A549 (cell line): ENCODE measurements at regions not wholly inside any gene's neighbourhood (a gene's known extent, or its start where the extent isn't known, plus 50 kb on each side); places are given as distances from the start of the nearest gene placed in this dataset.

ENCODE experiments used
- CEBPB ChIP-seq, 2 experiments: fragments of >200 bp in 1 of 2; sonication (Bioruptor Twin) in 1 of 2; formaldehyde crosslinking in 1 of 2; IDR thresholded peaks; 2 replicates each; pipeline ENCODE4 v1.6.1; 2012 to 2016
- POLR2AphosphoS2 ChIP-seq: conservative IDR thresholded peaks from 2 replicates; pipeline ENCODE4 v1.6.1; 2012; ENCODE audit warnings: low read length, improper control_type of control experiment, inconsistent platforms
- RAD21 ChIP-seq, 2 experiments: fragments of >200 bp in 1 of 2; sonication (Bioruptor Twin) in 1 of 2; formaldehyde crosslinking in 1 of 2; IDR thresholded peaks in 1 of 2; conservative IDR thresholded peaks in 1 of 2; 2 replicates in 1 of 2; 3 replicates in 1 of 2; pipeline ENCODE4 v1.6.1; 2012 to 2018; ENCODE audit warnings: inconsistent platforms in 1 of 2
- TF ChIP-seq, protein P1 (sequence below): fragments of >200 bp; sonication (Bioruptor Twin); formaldehyde crosslinking; IDR thresholded peaks from 3 replicates; pipeline ENCODE4 v1.5.1; 2016
- TF ChIP-seq, protein P2 (sequence below): fragments of 450-650 bp; IDR thresholded peaks from 2 replicates; pipeline ENCODE4 v1.6.1; 2014; ENCODE audit warnings: antibody characterized with exemption

DNA sequence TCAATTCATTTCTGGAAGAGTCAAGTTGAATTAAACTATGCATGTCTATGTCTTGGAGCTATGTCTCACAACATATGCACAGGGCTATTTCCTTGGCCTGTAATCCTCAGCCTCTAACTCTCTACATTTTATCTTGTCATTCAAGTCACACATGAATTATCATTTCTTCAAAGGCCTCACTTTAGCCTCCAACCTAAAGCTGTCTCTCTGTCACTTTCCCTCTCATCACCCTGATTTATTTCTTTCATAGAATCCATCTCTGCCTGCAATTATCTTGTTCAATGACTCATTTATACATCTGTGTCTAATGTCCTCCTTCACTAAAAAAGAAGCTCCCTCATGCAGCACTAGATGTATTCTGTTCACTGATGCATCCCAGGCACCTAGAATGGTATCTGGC is 614.2 kb upstream of the REG3G start:
- TF ChIP-seq, protein P1, sequence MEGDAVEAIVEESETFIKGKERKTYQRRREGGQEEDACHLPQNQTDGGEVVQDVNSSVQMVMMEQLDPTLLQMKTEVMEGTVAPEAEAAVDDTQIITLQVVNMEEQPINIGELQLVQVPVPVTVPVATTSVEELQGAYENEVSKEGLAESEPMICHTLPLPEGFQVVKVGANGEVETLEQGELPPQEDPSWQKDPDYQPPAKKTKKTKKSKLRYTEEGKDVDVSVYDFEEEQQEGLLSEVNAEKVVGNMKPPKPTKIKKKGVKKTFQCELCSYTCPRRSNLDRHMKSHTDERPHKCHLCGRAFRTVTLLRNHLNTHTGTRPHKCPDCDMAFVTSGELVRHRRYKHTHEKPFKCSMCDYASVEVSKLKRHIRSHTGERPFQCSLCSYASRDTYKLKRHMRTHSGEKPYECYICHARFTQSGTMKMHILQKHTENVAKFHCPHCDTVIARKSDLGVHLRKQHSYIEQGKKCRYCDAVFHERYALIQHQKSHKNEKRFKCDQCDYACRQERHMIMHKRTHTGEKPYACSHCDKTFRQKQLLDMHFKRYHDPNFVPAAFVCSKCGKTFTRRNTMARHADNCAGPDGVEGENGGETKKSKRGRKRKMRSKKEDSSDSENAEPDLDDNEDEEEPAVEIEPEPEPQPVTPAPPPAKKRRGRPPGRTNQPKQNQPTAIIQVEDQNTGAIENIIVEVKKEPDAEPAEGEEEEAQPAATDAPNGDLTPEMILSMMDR = no peak
- TF ChIP-seq POLR2AphosphoS2 = no peak
- no peak for TF ChIP-seq RAD21 (conservative IDR thresholded peaks at IDR 0.05 in 1 of 2, IDR thresholded peaks at IDR 0.05 in 1 of 2)
- TF ChIP-seq, protein P2, sequence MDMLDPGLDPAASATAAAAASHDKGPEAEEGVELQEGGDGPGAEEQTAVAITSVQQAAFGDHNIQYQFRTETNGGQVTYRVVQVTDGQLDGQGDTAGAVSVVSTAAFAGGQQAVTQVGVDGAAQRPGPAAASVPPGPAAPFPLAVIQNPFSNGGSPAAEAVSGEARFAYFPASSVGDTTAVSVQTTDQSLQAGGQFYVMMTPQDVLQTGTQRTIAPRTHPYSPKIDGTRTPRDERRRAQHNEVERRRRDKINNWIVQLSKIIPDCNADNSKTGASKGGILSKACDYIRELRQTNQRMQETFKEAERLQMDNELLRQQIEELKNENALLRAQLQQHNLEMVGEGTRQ = no peak
- no peak for TF ChIP-seq CEBPB (IDR thresholded peaks at IDR 0.05)
